ENCODE measurements at regions not wholly inside any gene's neighbourhood (a gene's known extent, or its start where the extent isn't known, plus 50 kb on each side); places are given as distances from the start of the nearest gene placed in this dataset.

DNA sequence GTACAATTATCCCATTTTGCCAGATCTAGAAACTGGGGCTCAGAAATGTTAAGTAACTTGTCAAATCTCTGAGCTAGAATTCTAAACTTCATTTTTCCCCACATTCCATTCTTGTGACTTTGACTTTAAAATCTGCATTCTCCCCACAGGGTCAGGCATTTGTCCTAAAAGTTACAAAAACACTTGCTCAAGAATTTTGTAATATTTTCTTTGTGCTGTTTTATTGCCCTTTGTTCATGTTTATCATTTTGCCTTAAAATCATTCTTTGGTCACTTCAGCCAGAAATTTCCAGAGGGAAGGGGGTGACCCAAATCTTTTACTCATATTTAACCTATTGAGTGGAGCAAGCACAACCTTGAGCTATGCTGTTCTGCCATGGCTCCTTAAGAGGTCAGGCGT, 120.1 kb upstream of the CCL21 start:
- TF ChIP-seq POLR2AphosphoS5 (IDR thresholded peaks at IDR 0.05; ENCODE audit: low read depth, low read length), result no peak
- TF ChIP-seq POLR2A (IDR thresholded peaks at IDR 0.05; ENCODE audit: low read depth, low read length), result no peak

Measured in GM12892 (cell line).